ENCODE measurements at regions not wholly inside any gene's neighbourhood (a gene's known extent, or its start where the extent isn't known, plus 50 kb on each side); places are given as distances from the start of the nearest gene placed in this dataset.

DNA sequence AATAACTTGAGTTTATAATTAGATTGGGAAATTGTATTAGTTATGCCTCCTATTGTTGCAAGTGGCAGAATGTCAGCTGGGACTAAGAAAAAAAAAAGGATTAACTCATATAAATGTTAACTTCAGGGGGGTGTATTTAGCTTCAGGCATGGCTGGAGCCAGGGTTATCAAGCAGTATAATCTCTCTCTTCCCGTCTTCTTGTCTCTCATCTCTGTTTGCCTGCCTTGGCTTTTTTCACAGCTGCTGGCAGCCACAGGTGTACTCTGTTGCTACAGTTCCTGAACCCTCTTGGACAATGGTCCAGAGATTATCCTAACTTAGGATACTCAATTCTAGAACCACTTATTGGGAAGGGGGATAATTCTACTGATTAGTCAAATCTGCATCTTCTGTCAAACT, 370.7 kb upstream of the MEX3C start:
- Histone ChIP-seq H4K5ac (ENCODE audit: insufficient read length, low read depth, low read length) (no peak overlapping the region), H3K4me2 (ENCODE audit: insufficient read depth in 1 of 2, low read depth in 2 of 2, low read length in 2 of 2) (no peak overlapping the region), H3K14ac (ENCODE audit: insufficient read length) (no peak overlapping the region), H3K79me1 (ENCODE audit: low read depth, low read length) (no peaks in the 10 kb centered on the region), H3K4me3 (ENCODE audit: extremely low read depth in 1 of 4, insufficient read depth in 2 of 4, low read depth in 3 of 4, low read length in 4 of 4) (no peak overlapping the region), H3K23ac (ENCODE audit: insufficient read length) (no peak overlapping the region), H2BK15ac (ENCODE audit: low read length) (no peak overlapping the region), H2AFZ (ENCODE audit: low read length) (no peak overlapping the region), H3K27ac (ENCODE audit: low read depth, low read length) (no peak overlapping the region), H3K18ac (ENCODE audit: extremely low read depth, low read length) (no peak overlapping the region), H3K9me3 (ENCODE audit: insufficient read depth in 2 of 2, low read depth in 1 of 2, low read length in 1 of 2) (no peaks in the 10 kb centered on the region), H4K91ac (replicated peaks; ENCODE audit: insufficient read length, low read length) (no peak overlapping the region), H3K36me3 (ENCODE audit: control insufficient read depth in 2 of 4, insufficient read depth in 4 of 4, low read length in 3 of 4) (no peaks in the 10 kb centered on the region; a peak in 1 of 8 replicates), H3K23me2 (ENCODE audit: low read depth, low read length) (no peaks in the 10 kb centered on the region), H3K79me2 (ENCODE audit: control insufficient read depth in 1 of 2, insufficient read depth in 2 of 2, low read length in 2 of 2) (no peaks in the 10 kb centered on the region), H2BK5ac (ENCODE audit: low read depth, low read length) (no peak overlapping the region), H3K4ac (replicated peaks; ENCODE audit: insufficient read length, low read depth, low read length) (no peak overlapping the region), H4K8ac (ENCODE audit: extremely low read depth, insufficient read depth, low read length) (no peak overlapping the region), H2AK5ac (ENCODE audit: low read depth, low read length) (no peak overlapping the region), H3K56ac (replicated peaks; ENCODE audit: insufficient read length, low read depth, low read length) (no peak overlapping the region), H2BK20ac (ENCODE audit: low read length) (no peak overlapping the region), H2BK12ac (ENCODE audit: low read depth, low read length) (no peak overlapping the region), H3K27me3 (replicated peaks in 1 of 4; ENCODE audit: control insufficient read depth in 3 of 4, extremely low read depth in 1 of 4, insufficient read depth in 3 of 4, low read length in 3 of 4) (no peaks in the 10 kb centered on the region), H2BK120ac (replicated peaks; ENCODE audit: low read depth, low read length) (no peak overlapping the region), H4K20me1 (replicated peaks in 1 of 2; ENCODE audit: control insufficient read depth in 1 of 2, insufficient read depth in 2 of 2, low read length in 2 of 2) (no peaks in the 10 kb centered on the region), H3K4me1 (replicated peaks in 1 of 4; ENCODE audit: control insufficient read depth in 3 of 4, insufficient read depth in 4 of 4, low read length in 3 of 4) (no peaks in the 10 kb centered on the region; a peak in 2 of 7 replicates), H3K9ac (replicated peaks in 1 of 4; ENCODE audit: extremely low read depth in 1 of 4, low read depth in 3 of 4, low read length in 3 of 4) (no peak overlapping the region)
- POLR2A ChIA-PET (ENCODE audit: partially characterized antibody) = no interaction called here
- CTCF ChIA-PET (ENCODE audit: partially characterized antibody) = interaction anchor here (0.6 to 1.5 kb wide), 3 partner anchors 25 to 541 kb away, joined by 3 to 7 read pairs (median 3); no protein-coding TSS in a partner anchor
- DNase-seq (ENCODE audit: low read depth in 1 of 2, low spot score in 2 of 2) (no peak), FAIRE-seq (no peak)
- TF ChIP-seq TCF12 (IDR thresholded peaks at IDR 0.05; ENCODE audit: low read depth, low read length) = no peak
- TF ChIP-seq SP2 (IDR thresholded peaks at IDR 0.05; ENCODE audit: low read length) = no peak
- no peak for TF ChIP-seq SUZ12 (IDR thresholded peaks at IDR 0.05; ENCODE audit: low read length)
- TF ChIP-seq RNF2 (IDR thresholded peaks at IDR 0.05; ENCODE audit: borderline replicate concordance, low read depth, low read length, missing control alignments, poor library complexity, severe bottlenecking) = no peak
- no peak for TF ChIP-seq MAFK (IDR thresholded peaks at IDR 0.05; ENCODE audit: low read depth, low read length)
- no peak for TF ChIP-seq RAD21 (IDR thresholded peaks at IDR 0.05 in 1 of 2, conservative IDR thresholded peaks at IDR 0.05 in 1 of 2; ENCODE audit: low read depth in 2 of 2, low read length in 2 of 2)
- no peak for TF ChIP-seq BCL11A (IDR thresholded peaks at IDR 0.05; ENCODE audit: low read depth in 2 of 2, low read length in 2 of 2)
- no peak for TF ChIP-seq EP300 (IDR thresholded peaks at IDR 0.05; ENCODE audit: borderline replicate concordance in 1 of 2, low read depth in 2 of 2, low read length in 2 of 2)
- TF ChIP-seq JUN (IDR thresholded peaks at IDR 0.05; ENCODE audit: low read depth, low read length) = no peak
- no peak for TF ChIP-seq CHD2 (IDR thresholded peaks at IDR 0.05; ENCODE audit: low read length)
- TF ChIP-seq JUND (IDR thresholded peaks at IDR 0.05; ENCODE audit: low read length) = no peak
- WGBS, 2 experiments (ENCODE audit: extremely low coverage in 1 of 2, insufficient coverage in 1 of 2, insufficient read length in 1 of 2, insufficient replicate concordance in 2 of 2, low coverage in 1 of 2, low lambda C conversion rate in 2 of 2, missing lambda C conversion rate in 1 of 2) = 89% methylated on average over 1 of the region's 1 CpG; no CpG with 5 or more reads in 1 of the 2 experiments
